Fibroblast of lung (primary cell): ENCODE measurements at regions not wholly inside any gene's neighbourhood (a gene's known extent, or its start where the extent isn't known, plus 50 kb on each side); places are given as distances from the start of the nearest gene placed in this dataset.

ENCODE experiments used
- DNase-seq, 2 donors: peaks; one replicate each; pipeline versions ENCODE4 v3.0.0 to v3.0.0-alpha.2; 2010; ENCODE audit warnings: low read depth in 2 of 2
- H2AFZ ChIP-seq: 2 replicates; pipeline ENCODE4 v1.5.1; 2012; ENCODE audit warnings: low read length, control low read depth, inconsistent platforms
- H3K27ac ChIP-seq: 2 replicates; pipeline ENCODE4 v1.5.1; 2011; ENCODE audit warnings: low read length, control low read depth; ENCODE audit not compliant: insufficient read depth
- H3K27me3 ChIP-seq: 2 replicates; pipeline ENCODE4 v1.5.1; 2011; ENCODE audit warnings: mild to moderate bottlenecking, low read length; ENCODE audit not compliant: control insufficient read depth, insufficient read depth
- H3K36me3 ChIP-seq: 2 replicates; pipeline ENCODE4 v1.5.1; 2011; ENCODE audit warnings: low read length; ENCODE audit not compliant: control insufficient read depth, insufficient read depth
- H3K4me1 ChIP-seq: 2 replicates; pipeline ENCODE4 v1.5.1; 2011; ENCODE audit warnings: low read length; ENCODE audit not compliant: control insufficient read depth, insufficient read depth; ENCODE audit errors: extremely low read depth
- H3K4me2 ChIP-seq: 2 replicates; pipeline ENCODE4 v1.5.1; 2011; ENCODE audit warnings: low read length, control low read depth; ENCODE audit not compliant: insufficient read depth; ENCODE audit errors: extremely low read depth
- H3K4me3 ChIP-seq, 4 experiments: fragments of 200-600 bp in 1 of 4; sonication (generic) in 1 of 4; replicated peaks in 1 of 4; 2 replicates each; pipeline ENCODE4 v1.5.1; 2011 to 2016; ENCODE audit warnings: low read length in 4 of 4, low read depth in 3 of 4, mild to moderate bottlenecking in 3 of 4, control low read depth in 2 of 4, inconsistent platforms in 1 of 4, mixed read lengths in 1 of 4; ENCODE audit not compliant: insufficient read depth in 1 of 4; ENCODE audit errors: control extremely low read depth in 1 of 4
- H3K79me2 ChIP-seq: 2 replicates; pipeline ENCODE4 v1.5.1; 2012; ENCODE audit warnings: mild to moderate bottlenecking, low read length, inconsistent platforms; ENCODE audit not compliant: control insufficient read depth, insufficient read depth
- H3K9ac ChIP-seq: 2 replicates; pipeline ENCODE4 v1.5.1; 2011; ENCODE audit warnings: mild to moderate bottlenecking, low read length, control low read depth; ENCODE audit not compliant: insufficient read depth
- H3K9me3 ChIP-seq: 2 replicates; pipeline ENCODE4 v1.5.1; 2012; ENCODE audit warnings: low read depth, low read length; ENCODE audit not compliant: control insufficient read depth, insufficient read depth
- H4K20me1 ChIP-seq: 2 replicates; pipeline ENCODE4 v1.5.1; 2011; ENCODE audit warnings: low read length; ENCODE audit not compliant: control insufficient read depth, insufficient read depth; ENCODE audit errors: extremely low read depth
- EZH2 ChIP-seq: IDR thresholded peaks from 2 replicates; pipeline ENCODE4 v1.5.1; 2012; ENCODE audit warnings: low read length, control low read depth, mild to moderate bottlenecking; ENCODE audit errors: missing control alignments
- TF ChIP-seq, protein P1 (sequence below), 2 donors: IDR thresholded peaks in 1 of 2; conservative IDR thresholded peaks in 1 of 2; 1 replicate in 1 of 2; 2 replicates in 1 of 2; pipeline ENCODE4 v1.5.1; 2011 to 2012; ENCODE audit warnings: low read length in 2 of 2, control low read depth in 1 of 2, inconsistent platforms in 1 of 2, low read depth in 1 of 2, mild to moderate bottlenecking in 1 of 2

- Histone ChIP-seq H3K27ac (no peak overlapping the region), H2AFZ (no peak overlapping the region), H3K36me3 (no peaks in the 10 kb centered on the region), H4K20me1 (no peaks in the 10 kb centered on the region), H3K4me1 (no peaks in the 10 kb centered on the region), H3K9me3 (no peaks in the 10 kb centered on the region), H3K79me2 (no peaks in the 10 kb centered on the region), H3K4me3 (no peak overlapping the region), H3K9ac (no peak overlapping the region), H3K27me3 (no peaks in the 10 kb centered on the region), H3K4me2 (no peak overlapping the region)
- DNase-seq: no peak
- no peak for TF ChIP-seq EZH2
- TF ChIP-seq, protein P1, sequence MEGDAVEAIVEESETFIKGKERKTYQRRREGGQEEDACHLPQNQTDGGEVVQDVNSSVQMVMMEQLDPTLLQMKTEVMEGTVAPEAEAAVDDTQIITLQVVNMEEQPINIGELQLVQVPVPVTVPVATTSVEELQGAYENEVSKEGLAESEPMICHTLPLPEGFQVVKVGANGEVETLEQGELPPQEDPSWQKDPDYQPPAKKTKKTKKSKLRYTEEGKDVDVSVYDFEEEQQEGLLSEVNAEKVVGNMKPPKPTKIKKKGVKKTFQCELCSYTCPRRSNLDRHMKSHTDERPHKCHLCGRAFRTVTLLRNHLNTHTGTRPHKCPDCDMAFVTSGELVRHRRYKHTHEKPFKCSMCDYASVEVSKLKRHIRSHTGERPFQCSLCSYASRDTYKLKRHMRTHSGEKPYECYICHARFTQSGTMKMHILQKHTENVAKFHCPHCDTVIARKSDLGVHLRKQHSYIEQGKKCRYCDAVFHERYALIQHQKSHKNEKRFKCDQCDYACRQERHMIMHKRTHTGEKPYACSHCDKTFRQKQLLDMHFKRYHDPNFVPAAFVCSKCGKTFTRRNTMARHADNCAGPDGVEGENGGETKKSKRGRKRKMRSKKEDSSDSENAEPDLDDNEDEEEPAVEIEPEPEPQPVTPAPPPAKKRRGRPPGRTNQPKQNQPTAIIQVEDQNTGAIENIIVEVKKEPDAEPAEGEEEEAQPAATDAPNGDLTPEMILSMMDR (conservative IDR thresholded peaks at IDR 0.05 in 1 of 2, IDR thresholded peaks at IDR 0.05 in 1 of 2; ENCODE audit: low read depth in 1 of 2, low read length in 2 of 2): no peak
These were observed 57.6 kb upstream of the SLC35B4 start for GRCh38 chr7:134374291-134374690.

GRCh38 chr7:134372858-134373257, 56.1 kb upstream of the SLC35B4 start:
- H4K20me1 ChIP-seq: no peaks in the 10 kb centered on the region
- H3K4me2 ChIP-seq: no peak overlapping the region
- no peaks in the 10 kb centered on the region for H3K79me2 ChIP-seq
- DNase-seq: no peak
- H3K27ac ChIP-seq: no peak overlapping the region
- no peak overlapping the region for H3K9ac ChIP-seq
- H3K4me3 ChIP-seq: no peak overlapping the region
- H3K27me3 ChIP-seq: no peaks in the 10 kb centered on the region
- H3K4me1 ChIP-seq: no peaks in the 10 kb centered on the region
- no peaks in the 10 kb centered on the region for H3K36me3 ChIP-seq
- no peak overlapping the region for H2AFZ ChIP-seq
- no peak for TF ChIP-seq EZH2
- no peaks in the 10 kb centered on the region for H3K9me3 ChIP-seq

- Histone ChIP-seq H3K27ac (no peak overlapping the region), H3K27me3 (no peaks in the 10 kb centered on the region), H3K9me3 (no peaks in the 10 kb centered on the region), H3K4me1 (no peaks in the 10 kb centered on the region), H3K9ac (no peak overlapping the region), H2AFZ (no peak overlapping the region), H4K20me1 (no peaks in the 10 kb centered on the region), H3K4me2 (no peak overlapping the region), H3K36me3 (no peaks in the 10 kb centered on the region), H3K4me3 (no peak overlapping the region), H3K79me2 (no peaks in the 10 kb centered on the region)
- TF ChIP-seq EZH2: no peak
- TF ChIP-seq, protein P1 (conservative IDR thresholded peaks at IDR 0.05 in 1 of 2, IDR thresholded peaks at IDR 0.05 in 1 of 2; ENCODE audit: low read depth in 1 of 2, low read length in 2 of 2): no peak
- DNase-seq: no peak
These were observed 55.2 kb upstream of the SLC35B4 start for GRCh38 chr7:134371971-134372370.
